KG1 (cell line): ENCODE measurements at regions not wholly inside any gene's neighbourhood (a gene's known extent, or its start where the extent isn't known, plus 50 kb on each side); places are given as distances from the start of the nearest gene placed in this dataset.
A peak's percentile ranks its signal among the peaks of the same experiment; 100 is the strongest.
"Not testable (repeated sequence)": the region's sequence is repeated elsewhere in the genome, so short reads cannot be mapped to it uniquely, and the experiment has no call there.

ENCODE experiments used
- DNase-seq: peaks from one replicate; lab custom pipeline; 2025; lab: John Stamatoyannopoulos, UW

DNA sequence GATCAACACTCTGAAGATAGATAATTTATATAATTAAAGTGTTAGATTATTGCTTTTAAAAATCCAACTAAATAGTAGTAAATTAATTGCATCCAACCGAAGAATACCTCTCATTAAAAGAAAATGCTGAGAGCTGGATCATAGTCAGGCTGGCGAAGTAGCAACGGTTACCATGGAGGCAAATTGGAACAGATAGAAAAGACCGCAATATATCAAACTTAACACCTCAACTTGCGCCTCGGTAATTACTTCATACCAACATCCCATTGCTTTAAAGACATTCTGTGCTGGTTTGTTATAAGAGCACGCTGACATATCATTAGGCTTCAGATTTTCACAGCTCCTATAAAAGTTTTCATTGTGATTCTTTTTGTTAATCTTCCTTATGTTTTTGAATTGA, 183.8 kb upstream of the ZC3H15 start:
- DNase-seq: no peak

DNA sequence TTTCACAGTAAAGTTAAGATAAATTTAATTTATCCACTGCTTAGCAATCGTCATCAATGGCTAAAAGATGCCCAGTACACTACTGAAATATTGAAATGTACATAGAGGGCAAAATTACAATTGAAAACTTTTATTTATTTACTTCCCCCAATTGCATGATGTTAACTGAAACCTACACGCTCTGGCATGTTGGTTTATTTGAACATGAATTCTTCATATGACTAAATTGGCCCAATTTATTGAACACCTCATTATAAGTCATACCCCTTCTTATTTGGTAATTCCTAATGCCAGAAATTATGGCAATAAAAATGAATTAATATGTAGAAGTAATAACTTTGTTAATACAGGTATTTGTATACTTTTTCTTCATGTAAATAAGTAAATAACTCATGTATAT, 183.0 kb upstream of the ZC3H15 start:
- no peak for DNase-seq

- DNase-seq: no peak
Measured at GRCh38 chr2:186304064-186304463, 182.0 kb upstream of the ZC3H15 start.

- DNase-seq: no peak
Measured at GRCh38 chr2:186306754-186307153, 179.3 kb upstream of the ZC3H15 start.

DNA sequence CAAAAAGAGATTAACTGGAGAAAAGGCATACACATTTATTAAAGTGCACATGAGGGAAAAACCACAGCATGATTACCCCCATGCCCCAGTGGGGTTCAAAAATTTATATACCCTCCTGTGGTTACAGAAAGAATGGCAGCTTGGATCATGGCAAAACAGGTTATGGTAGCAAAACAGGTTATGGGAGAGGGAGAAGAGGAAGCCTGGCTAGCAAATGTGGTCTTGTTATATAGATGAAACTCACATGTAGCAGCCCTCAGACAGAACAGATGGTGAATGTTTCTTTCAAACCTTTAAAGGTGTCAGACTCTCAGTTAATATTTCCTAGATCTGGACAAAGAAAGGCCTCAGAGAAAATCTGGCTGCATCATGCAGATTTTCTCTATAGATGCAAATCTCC, 178.2 kb upstream of the ZC3H15 start:
- DNase-seq: no peak

GRCh38 chr2:186308347-186308746, 177.7 kb upstream of the ZC3H15 start:
- no peak for DNase-seq

DNA sequence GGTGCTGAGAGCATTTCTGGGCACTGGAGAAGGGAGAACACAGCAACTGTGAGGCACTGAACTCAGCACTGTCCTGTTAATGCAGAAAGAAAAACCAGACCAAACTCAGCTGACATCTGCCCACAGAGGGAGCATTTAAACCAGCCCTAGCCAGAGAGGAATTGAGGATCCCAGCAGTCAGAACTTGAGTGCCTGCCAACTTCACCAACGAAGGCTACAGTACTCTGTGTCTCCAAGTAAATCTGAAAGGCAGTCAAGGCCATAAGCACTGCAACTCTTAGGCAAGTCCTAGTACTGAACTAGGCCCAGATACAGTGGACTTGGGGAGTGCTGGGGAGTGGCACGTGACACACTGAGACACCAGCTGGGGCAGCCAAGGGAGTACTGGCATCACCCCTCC, 176.2 kb upstream of the ZC3H15 start:
- DNase-seq: no peak

DNA sequence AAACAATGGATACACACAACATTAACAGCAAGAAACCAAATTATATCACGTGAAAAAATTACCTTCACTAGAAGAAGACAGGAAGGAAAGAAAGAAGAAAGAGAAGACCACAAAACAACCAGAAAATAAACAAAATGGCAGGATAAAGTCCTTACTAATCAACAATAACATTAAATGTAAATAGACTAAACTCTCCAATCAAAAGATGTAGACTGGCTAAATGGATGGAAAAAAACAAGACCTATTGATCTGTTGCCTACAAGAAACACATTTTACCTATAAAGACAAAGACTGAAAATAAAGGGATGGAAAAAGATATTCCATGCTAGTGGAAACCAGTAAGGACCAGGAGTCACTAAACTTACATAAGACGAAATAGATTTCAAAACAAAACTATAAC, 167.0 kb upstream of the ZC3H15 start:
- DNase-seq: no peak

- DNase-seq: no peak
Measured at GRCh38 chr2:186325827-186326535, 160.1 kb upstream of the ZC3H15 start.

GRCh38 chr2:186327251-186327868, 158.7 kb upstream of the ZC3H15 start:
- DNase-seq: no peak

DNA sequence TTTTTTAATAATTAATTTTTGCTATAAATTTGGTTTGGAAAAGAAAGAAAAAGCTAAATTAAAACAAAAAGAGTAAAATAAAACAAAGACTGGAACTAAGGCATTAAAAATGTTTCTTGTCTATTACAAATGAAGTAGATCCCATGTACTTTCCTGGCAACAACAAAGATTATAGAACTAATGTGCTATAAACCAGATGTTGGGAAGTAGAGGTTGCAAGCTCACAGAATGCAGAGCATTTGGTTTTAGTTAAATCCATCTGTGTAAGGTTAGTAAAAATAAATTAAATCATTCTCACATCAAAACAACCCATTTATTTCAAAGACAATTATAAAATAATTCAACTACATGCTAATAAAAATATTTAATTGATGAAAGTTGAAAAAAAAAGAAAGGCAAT, 157.2 kb upstream of the ZC3H15 start:
- no peak for DNase-seq

GRCh38 chr2:186330050-186330449, 156.0 kb upstream of the ZC3H15 start:
- DNase-seq: no peak

- DNase-seq: no peak
Measured at GRCh38 chr2:186339716-186340115, 146.3 kb upstream of the ZC3H15 start.

- DNase-seq: no peak
Measured at GRCh38 chr2:186342029-186342428, 144.0 kb upstream of the ZC3H15 start.

- DNase-seq: no peak
Measured at GRCh38 chr2:186345745-186346144, 140.3 kb upstream of the ZC3H15 start.

DNA sequence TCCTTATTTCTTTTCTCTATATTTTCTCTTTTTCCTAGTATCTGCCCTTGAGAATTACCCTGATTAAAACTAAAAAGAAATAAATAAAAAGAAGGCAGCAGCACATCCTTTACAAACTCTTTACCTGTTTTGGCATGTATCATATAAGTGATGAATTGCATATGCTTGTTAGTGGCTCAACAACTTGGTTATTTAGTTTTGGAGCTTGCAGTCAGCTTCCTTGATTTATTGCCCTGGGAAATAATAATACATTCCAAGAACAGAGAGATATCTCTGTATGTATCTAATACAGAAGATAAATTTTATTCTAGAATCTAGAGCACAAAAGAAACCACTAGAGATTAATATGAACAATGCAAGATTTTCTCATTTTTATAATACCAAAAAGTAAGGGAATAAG, 139.8 kb upstream of the ZC3H15 start:
- no peak for DNase-seq

DNA sequence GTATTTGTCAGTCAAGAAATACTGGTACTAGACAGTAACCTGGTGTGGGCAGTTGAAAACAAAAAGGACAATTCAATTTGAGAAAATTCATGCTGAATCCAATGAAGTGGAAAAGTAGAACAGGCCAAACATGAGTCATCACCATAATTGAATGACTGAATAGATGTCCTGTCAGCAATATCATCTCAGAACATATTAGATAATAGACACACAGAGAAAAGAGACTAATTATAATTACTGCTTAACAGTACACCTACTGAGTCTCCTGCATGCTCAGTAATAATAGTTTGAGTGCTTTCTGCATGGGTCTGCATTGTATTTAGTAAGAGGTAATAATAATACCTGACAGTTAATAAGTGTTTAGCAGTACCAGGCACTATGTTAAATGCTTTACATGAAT, 138.6 kb upstream of the ZC3H15 start:
- DNase-seq: no peak

GRCh38 chr2:186348200-186348599, 137.9 kb upstream of the ZC3H15 start:
- DNase-seq: no peak

DNA sequence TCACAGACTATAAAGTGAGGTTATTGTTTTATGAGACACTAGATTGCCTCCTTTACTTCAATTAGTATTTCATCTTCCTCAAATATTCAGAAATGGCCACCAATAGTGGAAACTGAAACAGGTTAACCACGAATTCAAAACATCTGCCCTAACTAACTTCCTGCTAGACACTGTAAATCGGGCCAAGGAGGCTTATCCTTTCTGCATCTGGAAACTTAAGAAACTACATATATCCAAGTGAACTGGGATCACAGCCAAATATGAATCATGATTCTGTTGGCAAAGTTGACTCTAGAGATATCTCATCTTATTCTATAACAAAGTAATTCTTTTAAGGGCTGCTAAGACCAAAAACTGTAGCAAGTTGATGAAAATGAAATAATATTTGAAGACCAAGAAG, 136.6 kb upstream of the ZC3H15 start:
- DNase-seq: peak; percentile 49

- DNase-seq: not testable (repeated sequence)
Measured at GRCh38 chr2:186354160-186354559, 131.9 kb upstream of the ZC3H15 start.

DNA sequence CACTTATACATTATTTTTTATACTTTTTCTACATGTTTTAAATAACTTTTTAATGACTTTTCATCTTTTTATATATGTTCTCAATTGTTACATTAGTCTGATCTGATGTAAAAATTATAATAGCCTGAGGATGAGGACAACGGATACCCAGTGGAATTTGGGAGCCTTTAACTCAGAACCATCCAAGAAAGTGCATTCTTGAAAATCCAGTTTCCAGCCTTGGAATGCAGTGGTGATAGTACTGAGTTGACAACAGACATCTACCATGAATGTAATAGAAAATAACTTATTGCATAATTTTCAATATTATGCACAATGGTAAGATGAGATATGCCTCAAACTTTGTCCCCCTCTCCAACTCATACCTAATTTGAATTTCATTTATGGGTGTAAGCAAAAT, 120.7 kb upstream of the ZC3H15 start:
- DNase-seq: no peak

- no peak for DNase-seq
Measured at GRCh38 chr2:186379052-186379451, 107.0 kb upstream of the ZC3H15 start.

- DNase-seq: no peak
Measured at GRCh38 chr2:186380805-186381204, 105.3 kb upstream of the ZC3H15 start.

DNA sequence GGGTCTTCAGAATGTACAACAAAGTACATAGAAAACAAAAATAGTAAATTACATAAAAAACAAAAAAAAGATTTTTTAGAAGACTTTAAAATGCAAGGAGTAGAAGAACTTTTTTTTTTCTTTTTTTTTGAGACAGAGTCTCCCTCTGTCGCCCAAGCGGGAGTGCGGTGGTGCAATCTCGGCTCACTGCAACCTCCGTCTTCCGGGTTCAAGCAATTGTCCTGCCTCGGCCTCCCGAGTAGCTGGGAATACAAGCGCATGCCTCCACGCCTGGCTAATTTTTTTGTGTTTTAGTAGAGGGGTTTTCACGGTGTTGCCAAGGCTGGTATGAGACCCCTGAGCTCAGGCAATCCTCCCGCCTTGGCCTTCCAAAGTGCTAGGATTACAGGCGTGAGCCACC, 104.5 kb upstream of the ZC3H15 start:
- no peak for DNase-seq
